ENCODE measurements at regions not wholly inside any gene's neighbourhood (a gene's known extent, or its start where the extent isn't known, plus 50 kb on each side); places are given as distances from the start of the nearest gene placed in this dataset.
"Not testable (repeated sequence)": the region's sequence is repeated elsewhere in the genome, so short reads cannot be mapped to it uniquely, and the experiment has no call there.

DNA sequence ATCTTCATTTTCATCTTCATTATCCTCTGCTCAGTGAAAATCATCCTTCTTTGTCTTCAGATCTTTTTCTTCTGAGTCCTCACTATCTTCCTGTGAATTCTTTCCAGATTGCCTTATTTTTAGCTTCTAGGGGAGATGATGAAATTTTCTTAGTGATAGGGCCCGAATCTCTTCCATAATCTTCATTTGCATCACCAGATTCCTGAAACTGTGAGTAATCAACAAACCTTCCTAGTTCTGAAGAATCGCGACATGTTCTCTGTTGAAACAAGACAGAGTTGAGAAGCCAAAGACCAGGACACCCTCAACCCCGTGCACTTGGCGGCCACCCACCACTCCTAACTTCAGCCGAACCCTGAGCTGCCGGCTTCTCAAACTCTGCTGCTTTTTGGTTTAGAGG, 92.8 kb upstream of the CDC42BPA start:
- Histone ChIP-seq H3K27me3 (no peaks in the 10 kb centered on the region), H3K9me3 (no peaks in the 10 kb centered on the region), H3K4me3 (no peak overlapping the region), H3K36me3 (replicated peaks in 1 of 2; ENCODE audit: insufficient read depth in 1 of 2, low read depth in 2 of 2) (no peaks in the 10 kb centered on the region), H3K4me1 (no peaks in the 10 kb centered on the region), H3K27ac (no peak overlapping the region)
- 64 to 72% methylated on average over 7 of the region's 7 CpGs for WGBS, 2 donors
- no peak for TF ChIP-seq CTCF (IDR thresholded peaks at IDR 0.05)
- no peak for TF ChIP-seq POLR2A (IDR thresholded peaks at IDR 0.05)
- ATAC-seq (no peak), DNase-seq (no peak)
- intact Hi-C loops (cut with DNase I) = loop anchor here (10.0 kb wide), 1 partner anchor 206 kb away; no protein-coding TSS in a partner anchor

DNA sequence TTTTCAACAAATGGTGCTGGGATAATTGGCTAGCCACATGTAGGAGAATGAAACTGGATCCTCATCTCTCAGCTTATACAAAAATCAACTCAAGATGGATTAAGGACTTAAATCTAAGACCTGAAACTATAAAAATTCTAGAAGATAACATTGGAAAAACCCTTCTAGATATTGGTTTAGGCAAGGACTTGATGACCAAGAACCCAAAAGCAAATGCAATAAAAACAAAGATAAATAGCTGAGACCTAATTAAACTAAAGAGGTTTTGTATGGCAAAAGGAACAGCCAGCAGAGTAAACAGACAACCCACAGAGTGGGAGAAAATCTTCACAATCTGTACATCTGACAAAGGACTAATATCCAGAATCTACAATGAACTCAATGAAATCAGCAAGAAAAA, 88.0 kb upstream of the CDC42BPA start:
- H3K4me3 ChIP-seq; H3K27me3 ChIP-seq; H3K27ac ChIP-seq; H3K4me1 ChIP-seq; ATAC-seq; H3K9me3 ChIP-seq; intact Hi-C loops (cut with DNase I); H3K36me3 ChIP-seq (replicated peaks in 1 of 2; ENCODE audit: insufficient read depth in 1 of 2, low read depth in 2 of 2); DNase-seq: not testable (repeated sequence)

- no peaks in the 10 kb centered on the region for H3K4me1 ChIP-seq
- no peak for ATAC-seq
- H3K27ac ChIP-seq = no peak overlapping the region
- TF ChIP-seq POLR2A (IDR thresholded peaks at IDR 0.05) (no peak), CTCF (IDR thresholded peaks at IDR 0.05) (no peak)
- intact Hi-C loops (cut with DNase I) = no loop called here
- 52 to 63% methylated on average over 5 of the region's 5 CpGs for WGBS, 2 donors
- no peak overlapping the region for H3K4me3 ChIP-seq
- no peak for DNase-seq
- no peaks in the 10 kb centered on the region for H3K27me3 ChIP-seq
- H3K36me3 ChIP-seq (replicated peaks in 1 of 2; ENCODE audit: insufficient read depth in 1 of 2, low read depth in 2 of 2) = no peaks in the 10 kb centered on the region
- no peaks in the 10 kb centered on the region for H3K9me3 ChIP-seq
Measured at GRCh38 chr1:227403535-227403934, 85.2 kb upstream of the CDC42BPA start.

GRCh38 chr1:227401562-227402342, 83.5 kb upstream of the CDC42BPA start:
- intact Hi-C loops (cut with DNase I) = no loop called here
- DNase-seq = no peak
- no peak for ATAC-seq
- TF ChIP-seq POLR2A (IDR thresholded peaks at IDR 0.05) (no peak), CTCF (IDR thresholded peaks at IDR 0.05) (no peak)
- Histone ChIP-seq H3K27ac (no peak overlapping the region), H3K36me3 (replicated peaks in 1 of 2; ENCODE audit: insufficient read depth in 1 of 2, low read depth in 2 of 2) (no peaks in the 10 kb centered on the region), H3K4me1 (no peaks in the 10 kb centered on the region), H3K4me3 (no peak overlapping the region), H3K9me3 (no peaks in the 10 kb centered on the region), H3K27me3 (no peaks in the 10 kb centered on the region)
- WGBS, 2 donors = 92 to 95% methylated on average over 10 of the region's 10 CpGs

GRCh38 chr1:227399152-227399730, 80.9 kb upstream of the CDC42BPA start:
- no peaks in the 10 kb centered on the region for H3K4me1 ChIP-seq

More at GRCh38 chr1:227399152-227399730, 80.9 kb upstream of the CDC42BPA start:
- intact Hi-C loops (cut with DNase I) = no loop called here
- no peaks in the 10 kb centered on the region for H3K27me3 ChIP-seq
- no peak for TF ChIP-seq POLR2A (IDR thresholded peaks at IDR 0.05)
- TF ChIP-seq CTCF (IDR thresholded peaks at IDR 0.05) = no peak
- no peak for ATAC-seq
- DNase-seq = no peak
- no peaks in the 10 kb centered on the region for H3K36me3 ChIP-seq (replicated peaks in 1 of 2; ENCODE audit: insufficient read depth in 1 of 2, low read depth in 2 of 2)
- H3K9me3 ChIP-seq = no peaks in the 10 kb centered on the region
- H3K4me3 ChIP-seq = no peak overlapping the region
- 73 to 79% methylated on average over 4 of the region's 4 CpGs for WGBS, 2 donors
- no peak overlapping the region for H3K27ac ChIP-seq

Measured in body of pancreas (tissue), 4 donors.